OCI-LY7 (cell line): ENCODE measurements at regions not wholly inside any gene's neighbourhood (a gene's known extent, or its start where the extent isn't known, plus 50 kb on each side); places are given as distances from the start of the nearest gene placed in this dataset.

Experiments
- CTCF ChIP-seq: fragments of 200-600 bp; sonication (generic); conservative IDR thresholded peaks from 2 replicates; pipeline ENCODE4 v1.5.1; 2014; ENCODE audit warnings: mild to moderate bottlenecking, antibody characterized with exemption, low read length, moderate library complexity, mixed read lengths
- EZH2phosphoT487 ChIP-seq: fragments of 200-600 bp; sonication (generic); IDR thresholded peaks from 2 replicates; pipeline ENCODE4 v1.6.1; 2018; ENCODE audit warnings: low read depth, borderline replicate concordance, mild to moderate bottlenecking, mixed run types, antibody characterized with exemption, low read length, moderate library complexity, mixed read lengths

- no peak for TF ChIP-seq CTCF
- no peak for TF ChIP-seq EZH2phosphoT487
These were observed 673.1 kb upstream of the CPEB2 start for GRCh38 chr4:14329228-14329627.
